Breast epithelium (tissue), 3 donors: ENCODE measurements at regions not wholly inside any gene's neighbourhood (a gene's known extent, or its start where the extent isn't known, plus 50 kb on each side); places are given as distances from the start of the nearest gene placed in this dataset.
"Not testable (repeated sequence)": the region's sequence is repeated elsewhere in the genome, so short reads cannot be mapped to it uniquely, and the experiment has no call there.

ENCODE experiments used
- CTCF ChIP-seq, 3 donors: fragments of 450-650 bp; IDR thresholded peaks; one replicate each; pipeline ENCODE4 v1.5.1; 2016 to 2017; ENCODE audit warnings: antibody characterized with exemption in 3 of 3, mild to moderate bottlenecking in 3 of 3, moderate library complexity in 3 of 3
- POLR2A ChIP-seq: fragments of 450-650 bp; IDR thresholded peaks from one replicate; pipeline ENCODE4 v1.6.1; 2016; ENCODE audit warnings: antibody characterized with exemption, mild to moderate bottlenecking, moderate library complexity
- POLR2AphosphoS5 ChIP-seq, 3 donors: sonication (generic); formaldehyde crosslinking; IDR thresholded peaks; one replicate each; pipeline ENCODE4 v1.6.1; 2017; ENCODE audit warnings: antibody characterized with exemption in 3 of 3

GRCh38 chr3:90207353-90208097, 1100.1 kb downstream of the EPHA3 start:
- not testable (repeated sequence) for TF ChIP-seq POLR2A; POLR2AphosphoS5 (IDR thresholded peaks at IDR 0.05); CTCF (IDR thresholded peaks at IDR 0.05)
